ENCODE measurements at regions not wholly inside any gene's neighbourhood (a gene's known extent, or its start where the extent isn't known, plus 50 kb on each side); places are given as distances from the start of the nearest gene placed in this dataset.

DNA sequence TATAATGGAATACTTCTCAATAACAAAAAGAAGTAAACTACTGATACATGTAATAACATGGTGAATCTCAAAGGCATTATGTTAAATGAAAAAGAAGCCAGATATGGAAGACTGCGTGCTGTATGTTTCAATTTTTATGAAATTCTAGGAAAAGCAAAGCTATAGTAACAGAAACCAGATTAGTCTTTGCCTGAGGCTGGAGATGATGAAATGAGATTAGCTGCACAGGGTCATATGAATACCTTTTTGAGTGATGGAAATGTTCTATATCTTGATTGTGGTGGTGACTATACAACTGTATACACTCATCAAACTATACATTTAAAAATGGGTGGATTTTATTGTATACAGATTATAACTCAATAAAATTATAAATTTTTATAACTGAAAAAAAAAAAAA is 113.5 kb downstream of the TMEM30B start:
- Histone ChIP-seq H3K9me3 (peaks cover 0 to 14% (median 2%) of the 10 kb centered on the region in 8 donors), H3K27me3 (replicated peaks in 1 of 7) (peaks cover 0 to 13% (median 0%) of the 10 kb centered on the region in 7 donors), H3K36me3 (no peaks in the 10 kb centered on the region), H3K27ac (no peak overlapping the region), H3K4me1 (no peaks in the 10 kb centered on the region), H3K4me3 (no peak overlapping the region)
- TF ChIP-seq POLR2AphosphoS5 (IDR thresholded peaks at IDR 0.05) (no peak), POLR2A (IDR thresholded peaks at IDR 0.05) (no peak), CTCF (IDR thresholded peaks at IDR 0.05 in 8 of 11, conservative IDR thresholded peaks at IDR 0.05 in 3 of 11) (no peak)
- DNase-seq: no peak
- intact Hi-C loops (cut with DNase I; ENCODE audit: low total_unique reads): no loop called here
- WGBS, 5 donors: 82 to 96% (median 91%) methylated on average over 1 of the region's 1 CpG

DNA sequence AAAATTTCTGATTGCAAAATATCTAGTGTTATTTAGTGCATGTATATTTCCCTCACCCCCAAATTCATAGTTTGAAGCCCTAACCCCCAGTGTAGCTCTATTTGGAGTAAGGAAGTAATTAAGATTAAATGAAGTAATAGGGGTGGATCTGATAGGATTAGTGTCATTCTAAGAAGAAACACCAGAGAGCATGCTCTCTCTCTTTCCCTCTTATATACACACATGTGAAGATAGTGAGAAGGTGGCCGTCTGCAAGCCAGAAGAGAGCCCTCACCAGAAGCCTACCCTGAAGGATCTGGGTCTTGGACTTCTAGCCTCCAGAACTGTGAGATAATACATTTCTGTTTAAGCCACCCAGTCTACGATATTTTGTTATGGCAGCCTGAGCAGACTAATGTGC is 120.3 kb downstream of the TMEM30B start:
- WGBS, 5 donors: 80 to 88% (median 84%) methylated on average over 2 of the region's 2 CpGs
- TF ChIP-seq CTCF (IDR thresholded peaks at IDR 0.05 in 8 of 11, conservative IDR thresholded peaks at IDR 0.05 in 3 of 11) (no peak), POLR2AphosphoS5 (IDR thresholded peaks at IDR 0.05) (no peak), POLR2A (IDR thresholded peaks at IDR 0.05) (no peak)
- H3K9me3 ChIP-seq: peaks cover 0 to 13% (median 2%) of the 10 kb centered on the region in 8 donors
- no peak overlapping the region for H3K4me3 ChIP-seq
- H3K27ac ChIP-seq: no peak overlapping the region
- H3K36me3 ChIP-seq: no peaks in the 10 kb centered on the region
- no peak for DNase-seq
- peaks cover 0 to 1% (median 0%) of the 10 kb centered on the region in 7 donors for H3K27me3 ChIP-seq (replicated peaks in 1 of 7)
- intact Hi-C loops (cut with DNase I; ENCODE audit: low total_unique reads): no loop called here
- no peaks in the 10 kb centered on the region for H3K4me1 ChIP-seq

- 73 to 89% (median 74%) methylated on average over 2 of the region's 2 CpGs for WGBS, 5 donors
- no peaks in the 10 kb centered on the region for H3K27me3 ChIP-seq (replicated peaks in 1 of 7)
- intact Hi-C loops (cut with DNase I; ENCODE audit: low total_unique reads): no loop called here
- no peak for DNase-seq
- H3K36me3 ChIP-seq: no peaks in the 10 kb centered on the region
- H3K27ac ChIP-seq: no peak overlapping the region
- no peaks in the 10 kb centered on the region for H3K9me3 ChIP-seq
- H3K4me3 ChIP-seq: no peak overlapping the region
- no peak for TF ChIP-seq POLR2A (IDR thresholded peaks at IDR 0.05)
- no peak for TF ChIP-seq CTCF (IDR thresholded peaks at IDR 0.05 in 8 of 11, conservative IDR thresholded peaks at IDR 0.05 in 3 of 11)
- TF ChIP-seq POLR2AphosphoS5 (IDR thresholded peaks at IDR 0.05): no peak
- H3K4me1 ChIP-seq: no peaks in the 10 kb centered on the region
These were observed 126.5 kb downstream of the TMEM30B start for GRCh38 chr14:61154641-61155040.

- intact Hi-C loops (cut with DNase I; ENCODE audit: low total_unique reads): no loop called here
- WGBS, 5 donors: 53 to 60% (median 58%) methylated on average over 7 to 8 of the region's 8 CpGs
- no peak overlapping the region for H3K27ac ChIP-seq
These were observed 127.1 kb downstream of the TMEM30B start for GRCh38 chr14:61153914-61154545.

More at GRCh38 chr14:61153914-61154545, 127.1 kb downstream of the TMEM30B start:
- no peaks in the 10 kb centered on the region for H3K27me3 ChIP-seq (replicated peaks in 1 of 7)
- H3K36me3 ChIP-seq: no peaks in the 10 kb centered on the region
- no peak overlapping the region for H3K4me3 ChIP-seq
- no peak for DNase-seq
- TF ChIP-seq CTCF (IDR thresholded peaks at IDR 0.05 in 8 of 11, conservative IDR thresholded peaks at IDR 0.05 in 3 of 11) (no peak), POLR2AphosphoS5 (IDR thresholded peaks at IDR 0.05) (no peak), POLR2A (IDR thresholded peaks at IDR 0.05) (no peak)
- no peaks in the 10 kb centered on the region for H3K9me3 ChIP-seq
- no peaks in the 10 kb centered on the region for H3K4me1 ChIP-seq

Data from spleen (tissue), 11 donors.